PC-9 (cell line): ENCODE measurements at regions not wholly inside any gene's neighbourhood (a gene's known extent, or its start where the extent isn't known, plus 50 kb on each side); places are given as distances from the start of the nearest gene placed in this dataset.

Experiments
- EZH2 ChIP-seq: fragments of 200-600 bp; sonication (generic); IDR thresholded peaks from 2 replicates; pipeline ENCODE4 v1.8.0; 2017; ENCODE audit warnings: antibody characterized with exemption, low read depth
- TF ChIP-seq, protein P1 (sequence below): fragments of 200-600 bp; sonication (generic); conservative IDR thresholded peaks from 2 replicates; pipeline ENCODE4 v1.6.1; 2017; ENCODE audit warnings: mixed run types, antibody characterized with exemption, mild to moderate bottlenecking, moderate library complexity

DNA sequence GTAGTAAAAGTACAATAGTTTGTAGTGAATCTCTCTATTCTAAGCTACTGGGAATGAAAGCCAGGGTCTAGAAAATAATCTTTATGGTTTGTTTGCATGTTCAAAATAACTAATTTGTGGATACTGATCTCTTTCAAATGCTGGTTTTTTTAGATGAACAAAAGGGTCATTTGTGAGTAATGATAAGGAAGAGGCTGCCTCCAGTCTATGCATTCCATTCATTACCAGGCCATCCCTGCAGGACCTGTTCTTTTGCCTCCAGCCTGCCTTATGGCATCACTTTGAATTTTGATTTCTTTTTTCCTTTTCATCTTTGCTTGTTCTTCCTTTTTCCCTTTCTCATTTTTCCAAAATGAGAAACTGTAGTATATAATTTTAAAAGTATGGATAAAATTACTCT lies 312.3 kb downstream of the CWC27 start:
- no peak for TF ChIP-seq EZH2
- TF ChIP-seq, protein P1, sequence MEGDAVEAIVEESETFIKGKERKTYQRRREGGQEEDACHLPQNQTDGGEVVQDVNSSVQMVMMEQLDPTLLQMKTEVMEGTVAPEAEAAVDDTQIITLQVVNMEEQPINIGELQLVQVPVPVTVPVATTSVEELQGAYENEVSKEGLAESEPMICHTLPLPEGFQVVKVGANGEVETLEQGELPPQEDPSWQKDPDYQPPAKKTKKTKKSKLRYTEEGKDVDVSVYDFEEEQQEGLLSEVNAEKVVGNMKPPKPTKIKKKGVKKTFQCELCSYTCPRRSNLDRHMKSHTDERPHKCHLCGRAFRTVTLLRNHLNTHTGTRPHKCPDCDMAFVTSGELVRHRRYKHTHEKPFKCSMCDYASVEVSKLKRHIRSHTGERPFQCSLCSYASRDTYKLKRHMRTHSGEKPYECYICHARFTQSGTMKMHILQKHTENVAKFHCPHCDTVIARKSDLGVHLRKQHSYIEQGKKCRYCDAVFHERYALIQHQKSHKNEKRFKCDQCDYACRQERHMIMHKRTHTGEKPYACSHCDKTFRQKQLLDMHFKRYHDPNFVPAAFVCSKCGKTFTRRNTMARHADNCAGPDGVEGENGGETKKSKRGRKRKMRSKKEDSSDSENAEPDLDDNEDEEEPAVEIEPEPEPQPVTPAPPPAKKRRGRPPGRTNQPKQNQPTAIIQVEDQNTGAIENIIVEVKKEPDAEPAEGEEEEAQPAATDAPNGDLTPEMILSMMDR, result no peak
